ENCODE measurements at regions not wholly inside any gene's neighbourhood (a gene's known extent, or its start where the extent isn't known, plus 50 kb on each side); places are given as distances from the start of the nearest gene placed in this dataset.

GRCh38 chr2:198691236-198691635, 766.5 kb downstream of the SATB2 start:
- no peak for TF ChIP-seq EP300 (IDR thresholded peaks at IDR 0.05; ENCODE audit: borderline replicate concordance)
- no peak for TF ChIP-seq RAD21 (IDR thresholded peaks at IDR 0.05; ENCODE audit: low read depth)
- no peak for TF ChIP-seq YY1 (IDR thresholded peaks at IDR 0.05; ENCODE audit: low read depth)
- TF ChIP-seq CEBPB (IDR thresholded peaks at IDR 0.05) = no peak

Measured in Ishikawa (cell line).